ENCODE measurements at regions not wholly inside any gene's neighbourhood (a gene's known extent, or its start where the extent isn't known, plus 50 kb on each side); places are given as distances from the start of the nearest gene placed in this dataset.

- TF ChIP-seq ATF6 (CRISPR knock-in tag; IDR thresholded peaks at IDR 0.05) (no peak), ZNF423 (CRISPR knock-in tag; IDR thresholded peaks at IDR 0.05) (no peak), FOXP4 (CRISPR knock-in tag; IDR thresholded peaks at IDR 0.05) (no peak), ELF4 (CRISPR knock-in tag; IDR thresholded peaks at IDR 0.05; ENCODE audit: low read depth) (no peak), NR3C1 (CRISPR knock-in tag; conservative IDR thresholded peaks at IDR 0.05; ENCODE audit: low read depth) (no peak), ZNF138 (CRISPR knock-in tag; conservative IDR thresholded peaks at IDR 0.05) (no peak), AR (CRISPR knock-in tag; IDR thresholded peaks at IDR 0.05) (no peak), FOXJ3 (CRISPR knock-in tag; IDR thresholded peaks at IDR 0.05; ENCODE audit: borderline replicate concordance) (no peak)
These were observed 167.2 kb upstream of the GSC start (continued) for GRCh38 chr14:94936901-94937685.

- Mint-ChIP-seq H3K36me3 (no peaks in the 10 kb centered on the region), H3K4me3 (no peak overlapping the region), H3K4me1 (no peaks in the 10 kb centered on the region), H3K9me3 (no peaks in the 10 kb centered on the region), H3K27me3 (ENCODE audit: low read depth) (no peaks in the 10 kb centered on the region), H3K27ac (no peak overlapping the region)
- CTCF ChIA-PET = no interaction called here
- no peak for TF ChIP-seq E2F1 (CRISPR knock-in tag; IDR thresholded peaks at IDR 0.05)
- no peak for TF ChIP-seq TP53 (CRISPR knock-in tag; IDR thresholded peaks at IDR 0.05)
- no peak for DNase-seq (ENCODE audit: low spot score)
- POLR2A ChIA-PET = no interaction called here
- no peak for ATAC-seq
These were observed 166.5 kb upstream of the GSC start for GRCh38 chr14:94936401-94936892.

- Mint-ChIP-seq H3K27ac (no peak overlapping the region), H3K27me3 (ENCODE audit: low read depth) (no peaks in the 10 kb centered on the region), H3K36me3 (no peaks in the 10 kb centered on the region), H3K9me3 (no peaks in the 10 kb centered on the region), H3K4me3 (no peak overlapping the region), H3K4me1 (no peaks in the 10 kb centered on the region)
- ATAC-seq = no peak
- ChIA-PET POLR2A (no interaction called here), CTCF (no interaction called here)
- DNase-seq (ENCODE audit: low spot score) = no peak
- TF ChIP-seq ZNF317 (CRISPR knock-in tag; IDR thresholded peaks at IDR 0.05; ENCODE audit: borderline replicate concordance, low read depth) (no peak), SMAD4 (CRISPR knock-in tag; IDR thresholded peaks at IDR 0.05) (no peak), ZBTB21 (CRISPR knock-in tag; IDR thresholded peaks at IDR 0.05; ENCODE audit: borderline replicate concordance) (no peak), RELA (CRISPR knock-in tag; IDR thresholded peaks at IDR 0.05; ENCODE audit: borderline replicate concordance) (no peak), GTF2I (CRISPR knock-in tag; conservative IDR thresholded peaks at IDR 0.05) (no peak), ZNF263 (CRISPR knock-in tag; IDR thresholded peaks at IDR 0.05; ENCODE audit: low read depth) (no peak), ATF3 (CRISPR knock-in tag; conservative IDR thresholded peaks at IDR 0.05) (no peak), OVOL2 (CRISPR knock-in tag; IDR thresholded peaks at IDR 0.05; ENCODE audit: borderline replicate concordance) (no peak), KAT7 (CRISPR knock-in tag; IDR thresholded peaks at IDR 0.05; ENCODE audit: borderline replicate concordance) (no peak), SMAD3 (CRISPR knock-in tag; IDR thresholded peaks at IDR 0.05; ENCODE audit: borderline replicate concordance) (no peak), ETV6 (CRISPR knock-in tag; IDR thresholded peaks at IDR 0.05) (no peak)
These were observed 165.9 kb upstream of the GSC start for GRCh38 chr14:94935706-94936300.

All from WTC11 (cell line).